ENCODE measurements at regions not wholly inside any gene's neighbourhood (a gene's known extent, or its start where the extent isn't known, plus 50 kb on each side); places are given as distances from the start of the nearest gene placed in this dataset.

GRCh38 chr2:12317286-12317685 is 399.4 kb upstream of the TRIB2 start:
- no peaks in the 10 kb centered on the region for H3F3A ChIP-seq (ENCODE audit: control insufficient read depth, insufficient read depth)
- H4K20me1 ChIP-seq (ENCODE audit: control insufficient read depth, insufficient read depth, low read depth, low read length): no peaks in the 10 kb centered on the region
- no peaks in the 10 kb centered on the region for H3K9me2 ChIP-seq (replicated peaks; ENCODE audit: control insufficient read depth, low read length)
- H3K4me1 ChIP-seq (ENCODE audit: control insufficient read depth, low read length): peaks cover 10% of the 10 kb centered on the region
- no peak overlapping the region for H3K4me3 ChIP-seq (ENCODE audit: low read length)
- H3K27ac ChIP-seq (ENCODE audit: low read depth, low read length): no peak overlapping the region
- no peak overlapping the region for H3K4me2 ChIP-seq (ENCODE audit: low read length)
- no peaks in the 10 kb centered on the region for H3K79me2 ChIP-seq (ENCODE audit: control insufficient read depth, low read length)
- TF ChIP-seq EZH2phosphoT487 (IDR thresholded peaks at IDR 0.05; ENCODE audit: borderline replicate concordance, low read length) (no peak), CTCF (IDR thresholded peaks at IDR 0.05; ENCODE audit: low read depth, low read length, poor library complexity, severe bottlenecking) (no peak)
- H3K36me3 ChIP-seq (ENCODE audit: control insufficient read depth, low read length): no peaks in the 10 kb centered on the region
- no peaks in the 10 kb centered on the region for H3K27me3 ChIP-seq (ENCODE audit: control insufficient read depth, low read length)
- H3K9me3 ChIP-seq (ENCODE audit: control insufficient read depth, insufficient read depth, low read length): no peaks in the 10 kb centered on the region

GRCh38 chr2:12317814-12318426 is 398.8 kb upstream of the TRIB2 start:
- H3K9me2 ChIP-seq (replicated peaks; ENCODE audit: control insufficient read depth, low read length): no peaks in the 10 kb centered on the region
- no peaks in the 10 kb centered on the region for H4K20me1 ChIP-seq (ENCODE audit: control insufficient read depth, insufficient read depth, low read depth, low read length)
- H3K27me3 ChIP-seq (ENCODE audit: control insufficient read depth, low read length): no peaks in the 10 kb centered on the region
- no peaks in the 10 kb centered on the region for H3K36me3 ChIP-seq (ENCODE audit: control insufficient read depth, low read length)
- H3K27ac ChIP-seq (ENCODE audit: low read depth, low read length): no peak overlapping the region
- no peaks in the 10 kb centered on the region for H3F3A ChIP-seq (ENCODE audit: control insufficient read depth, insufficient read depth)
- H3K4me2 ChIP-seq (ENCODE audit: low read length): no peak overlapping the region
- peaks cover 10% of the 10 kb centered on the region for H3K4me1 ChIP-seq (ENCODE audit: control insufficient read depth, low read length)
- H3K9me3 ChIP-seq (ENCODE audit: control insufficient read depth, insufficient read depth, low read length): no peaks in the 10 kb centered on the region
- TF ChIP-seq CTCF (IDR thresholded peaks at IDR 0.05; ENCODE audit: low read depth, low read length, poor library complexity, severe bottlenecking): no peak
- TF ChIP-seq EZH2phosphoT487 (IDR thresholded peaks at IDR 0.05; ENCODE audit: borderline replicate concordance, low read length): no peak
- H3K4me3 ChIP-seq (ENCODE audit: low read length): no peak overlapping the region
- H3K79me2 ChIP-seq (ENCODE audit: control insufficient read depth, low read length): no peaks in the 10 kb centered on the region

- Histone ChIP-seq H3K4me3 (ENCODE audit: low read length) (no peak overlapping the region), H4K20me1 (ENCODE audit: control insufficient read depth, insufficient read depth, low read depth, low read length) (no peaks in the 10 kb centered on the region), H3K36me3 (ENCODE audit: control insufficient read depth, low read length) (no peaks in the 10 kb centered on the region), H3K27ac (ENCODE audit: low read depth, low read length) (no peak overlapping the region), H3K79me2 (ENCODE audit: control insufficient read depth, low read length) (no peaks in the 10 kb centered on the region), H3F3A (ENCODE audit: control insufficient read depth, insufficient read depth) (no peaks in the 10 kb centered on the region), H3K27me3 (ENCODE audit: control insufficient read depth, low read length) (no peaks in the 10 kb centered on the region), H3K4me2 (ENCODE audit: low read length) (no peak overlapping the region), H3K9me2 (replicated peaks; ENCODE audit: control insufficient read depth, low read length) (no peaks in the 10 kb centered on the region), H3K4me1 (ENCODE audit: control insufficient read depth, low read length) (peaks cover 10% of the 10 kb centered on the region), H3K9me3 (ENCODE audit: control insufficient read depth, insufficient read depth, low read length) (no peaks in the 10 kb centered on the region)
- no peak for TF ChIP-seq CTCF (IDR thresholded peaks at IDR 0.05; ENCODE audit: low read depth, low read length, poor library complexity, severe bottlenecking)
- TF ChIP-seq EZH2phosphoT487 (IDR thresholded peaks at IDR 0.05; ENCODE audit: borderline replicate concordance, low read length): no peak
These were observed 398.2 kb upstream of the TRIB2 start for GRCh38 chr2:12318427-12319057.
